ENCODE measurements at regions not wholly inside any gene's neighbourhood (a gene's known extent, or its start where the extent isn't known, plus 50 kb on each side); places are given as distances from the start of the nearest gene placed in this dataset.

- no peak overlapping the region for H3K4me3 ChIP-seq (replicated peaks; ENCODE audit: low read depth, low read length)
- DNase-seq (ENCODE audit: low read depth), result no peak
- TF ChIP-seq CTCF (IDR thresholded peaks at IDR 0.05; ENCODE audit: low read length, missing control alignments), result no peak
These were observed 204.2 kb upstream of the CAMK1G start for GRCh38 chr1:209379280-209379679.

- no peak for TF ChIP-seq CTCF (IDR thresholded peaks at IDR 0.05; ENCODE audit: low read length, missing control alignments)
- no peak overlapping the region for H3K4me3 ChIP-seq (replicated peaks; ENCODE audit: low read depth, low read length)
- DNase-seq (ENCODE audit: low read depth), result no peak
These were observed 203.1 kb upstream of the CAMK1G start for GRCh38 chr1:209380420-209380819.

- DNase-seq (ENCODE audit: low read depth), result no peak
- no peak overlapping the region for H3K4me3 ChIP-seq (replicated peaks; ENCODE audit: low read depth, low read length)
- TF ChIP-seq CTCF (IDR thresholded peaks at IDR 0.05; ENCODE audit: low read length, missing control alignments), result no peak
These were observed 201.0 kb upstream of the CAMK1G start for GRCh38 chr1:209382231-209383100.

GRCh38 chr1:209383422-209383821 lies 200.1 kb upstream of the CAMK1G start:
- no peak for TF ChIP-seq CTCF (IDR thresholded peaks at IDR 0.05; ENCODE audit: low read length, missing control alignments)
- DNase-seq (ENCODE audit: low read depth), result no peak
- H3K4me3 ChIP-seq (replicated peaks; ENCODE audit: low read depth, low read length), result no peak overlapping the region

GRCh38 chr1:209383907-209384709 lies 199.4 kb upstream of the CAMK1G start:
- DNase-seq (ENCODE audit: low read depth), result no peak
- H3K4me3 ChIP-seq (replicated peaks; ENCODE audit: low read depth, low read length), result no peak overlapping the region
- TF ChIP-seq CTCF (IDR thresholded peaks at IDR 0.05; ENCODE audit: low read length, missing control alignments), result no peak

- TF ChIP-seq CTCF (IDR thresholded peaks at IDR 0.05; ENCODE audit: low read length, missing control alignments), result no peak
- no peak overlapping the region for H3K4me3 ChIP-seq (replicated peaks; ENCODE audit: low read depth, low read length)
- DNase-seq (ENCODE audit: low read depth), result no peak
These were observed 198.6 kb upstream of the CAMK1G start for GRCh38 chr1:209384710-209385550.

Data from fibroblast of pulmonary artery (primary cell).